Spleen (tissue), 11 donors: ENCODE measurements at regions not wholly inside any gene's neighbourhood (a gene's known extent, or its start where the extent isn't known, plus 50 kb on each side); places are given as distances from the start of the nearest gene placed in this dataset.

Experiments used
- DNase-seq: peaks from one replicate; pipeline ENCODE4 v3.0.0-alpha.2; 2020
- H3K27ac ChIP-seq, 8 donors: fragments of 200-600 bp; sonication (generic) in 7 of 8; 1 replicate in 4 of 8; 2 replicates in 4 of 8; pipeline versions ENCODE4 v1.5.0 to v1.8.0; 2016 to 2021; ENCODE audit warnings: inconsistent platforms in 4 of 8, mild to moderate bottlenecking in 4 of 8, moderate library complexity in 1 of 8
- H3K27me3 ChIP-seq, 7 donors: fragments of 200-600 bp; sonication (generic) in 6 of 7; replicated peaks in 1 of 7; 1 replicate in 4 of 7; 2 replicates in 3 of 7; pipeline versions ENCODE4 v1.5.0 to v1.8.0; 2016 to 2021; ENCODE audit warnings: inconsistent platforms in 3 of 7, mild to moderate bottlenecking in 1 of 7
- H3K36me3 ChIP-seq, 6 donors: fragments of 200-600 bp; sonication (generic) in 5 of 6; 1 replicate in 4 of 6; 2 replicates in 2 of 6; pipeline versions ENCODE4 v1.5.0 to v1.8.0; 2016 to 2021; ENCODE audit warnings: inconsistent platforms in 2 of 6
- H3K4me1 ChIP-seq, 6 donors: fragments of 200-600 bp; sonication (generic) in 5 of 6; 1 replicate in 3 of 6; 2 replicates in 3 of 6; pipeline versions ENCODE4 v1.5.0 to v1.8.0; 2016 to 2021; ENCODE audit warnings: inconsistent platforms in 3 of 6
- H3K4me3 ChIP-seq, 8 donors: fragments of 200-600 bp; sonication (generic) in 7 of 8; 1 replicate in 4 of 8; 2 replicates in 4 of 8; pipeline versions ENCODE4 v1.5.0 to v1.8.0; 2016 to 2021; ENCODE audit warnings: inconsistent platforms in 4 of 8, mild to moderate bottlenecking in 4 of 8, moderate library complexity in 2 of 8
- H3K9me3 ChIP-seq, 8 donors: fragments of 200-600 bp; sonication (generic) in 7 of 8; 1 replicate in 4 of 8; 2 replicates in 4 of 8; pipeline versions ENCODE4 v1.5.0 to v1.8.0; 2016 to 2021; ENCODE audit warnings: inconsistent platforms in 4 of 8
- CTCF ChIP-seq, 11 experiments: fragments of 200-600 bp in 7 of 11; fragments of 450-650 bp in 4 of 11; sonication (generic) in 4 of 11; IDR thresholded peaks in 8 of 11; conservative IDR thresholded peaks in 3 of 11; 1 replicate in 7 of 11; 2 replicates in 4 of 11; pipeline versions ENCODE4 v1.4.0 to v1.8.0; 2016 to 2021; ENCODE audit warnings: antibody characterized with exemption in 11 of 11, inconsistent platforms in 4 of 11, mild to moderate bottlenecking in 1 of 11
- POLR2A ChIP-seq, 3 donors: fragments of 450-650 bp; IDR thresholded peaks; one replicate each; pipeline ENCODE4 v1.5.1; 2017; ENCODE audit warnings: antibody characterized with exemption in 3 of 3, mild to moderate bottlenecking in 1 of 3
- POLR2AphosphoS5 ChIP-seq, 3 donors: sonication (generic); formaldehyde crosslinking; IDR thresholded peaks; one replicate each; pipeline ENCODE4 v1.5.1; 2017; ENCODE audit warnings: antibody characterized with exemption in 3 of 3
- WGBS, 5 donors: extraction: QIAGEN DNeasy Blood & Tissue Kit in 3 of 5; methylation state at CpG; one replicate each; pipeline versions ENCODE4 v1.1.5 to v1.1.7; 2013 to 2018; 5-methylcytosine and 5-hydroxymethylcytosine counted together
- intact Hi-C: fragments of 100-400 bp; cut with DNase I; formaldehyde crosslinking; loops from one replicate; pipeline ENCODE4 v1.15.0; 2023; ENCODE audit warnings: low total_unique reads
- donor health status: healthy with polysubstance abuse.
- donor health status: DM: no; HTN: no; CAD: no; lungs with moderate emphysema.
- donor health status: DM: no; HTN: no; CAD: no.
- donor health status: Bipolar disorder and iron deficiency.
- donor health status: healthy.
- donor health status: DM: no; HTN: no; CAD: no.
- donor health status: DM: yes; HTN: yes; CAD: no.

GRCh38 chr11:23679041-23679440, 817.8 kb upstream of the LUZP2 start:
- H3K27ac ChIP-seq, result no peak overlapping the region
- no peak overlapping the region for H3K4me3 ChIP-seq
- peaks cover 0 to 11% (median 0%) of the 10 kb centered on the region in 8 donors for H3K9me3 ChIP-seq
- intact Hi-C loops, result loop anchor here (10.0 kb wide), 1 partner anchor 64 kb away; no protein-coding TSS in a partner anchor
- H3K27me3 ChIP-seq, result no peaks in the 10 kb centered on the region
- TF ChIP-seq POLR2AphosphoS5 (IDR thresholded peaks at IDR 0.05) (no peak), CTCF (IDR thresholded peaks at IDR 0.05 in 8 of 11, conservative IDR thresholded peaks at IDR 0.05 in 3 of 11) (no peak), POLR2A (IDR thresholded peaks at IDR 0.05) (no peak)
- DNase-seq, result peak; percentile 64
- no peaks in the 10 kb centered on the region for H3K4me1 ChIP-seq
- H3K36me3 ChIP-seq, result no peaks in the 10 kb centered on the region
- WGBS, 5 donors, result 38 to 89% (median 81%) methylated on average over 1 of the region's 1 CpG

- Histone ChIP-seq H3K36me3 (no peaks in the 10 kb centered on the region), H3K9me3 (peaks cover 0 to 11% (median 0%) of the 10 kb centered on the region in 8 donors), H3K27ac (no peak overlapping the region), H3K27me3 (no peaks in the 10 kb centered on the region), H3K4me1 (no peaks in the 10 kb centered on the region), H3K4me3 (no peak overlapping the region)
- TF ChIP-seq CTCF (IDR thresholded peaks at IDR 0.05 in 8 of 11, conservative IDR thresholded peaks at IDR 0.05 in 3 of 11) (no peak), POLR2A (IDR thresholded peaks at IDR 0.05) (no peak), POLR2AphosphoS5 (IDR thresholded peaks at IDR 0.05) (no peak)
- 81 to 88% (median 86%) methylated on average over 10 of the region's 10 CpGs for WGBS, 5 donors
- peak; percentile 54 for DNase-seq
- intact Hi-C loops, result loop anchor here (10.0 kb wide), 1 partner anchor 65 kb away; no protein-coding TSS in a partner anchor
These were observed 816.9 kb upstream of the LUZP2 start for GRCh38 chr11:23679981-23680380.

- intact Hi-C loops, result no loop called here
- 83 to 93% (median 88%) methylated on average over 9 to 20 of the region's 20 CpGs for WGBS, 5 donors
- peak; percentile 62 for DNase-seq
- peaks cover 0 to 11% (median 0%) of the 10 kb centered on the region in 8 donors for H3K9me3 ChIP-seq
- H3K4me1 ChIP-seq, result no peaks in the 10 kb centered on the region
- no peak overlapping the region for H3K4me3 ChIP-seq
- no peak for TF ChIP-seq CTCF (IDR thresholded peaks at IDR 0.05 in 8 of 11, conservative IDR thresholded peaks at IDR 0.05 in 3 of 11)
- no peak for TF ChIP-seq POLR2AphosphoS5 (IDR thresholded peaks at IDR 0.05)
- no peaks in the 10 kb centered on the region for H3K27me3 ChIP-seq
- no peaks in the 10 kb centered on the region for H3K36me3 ChIP-seq
- no peak overlapping the region for H3K27ac ChIP-seq
These were observed 816.2 kb upstream of the LUZP2 start for GRCh38 chr11:23680488-23681230.

GRCh38 chr11:23684701-23685100, 812.2 kb upstream of the LUZP2 start:
- H3K36me3 ChIP-seq, result no peaks in the 10 kb centered on the region
- TF ChIP-seq POLR2AphosphoS5 (IDR thresholded peaks at IDR 0.05), result no peak
- no peak for TF ChIP-seq CTCF (IDR thresholded peaks at IDR 0.05 in 8 of 11, conservative IDR thresholded peaks at IDR 0.05 in 3 of 11)
- TF ChIP-seq POLR2A (IDR thresholded peaks at IDR 0.05), result no peak
- H3K27ac ChIP-seq, result no peak overlapping the region
- no peak for DNase-seq
- H3K9me3 ChIP-seq, result peaks cover 0 to 11% (median 0%) of the 10 kb centered on the region in 8 donors
- H3K4me1 ChIP-seq, result no peaks in the 10 kb centered on the region
- intact Hi-C loops, result no loop called here
- 66 to 86% (median 73%) methylated on average over 2 of the region's 2 CpGs for WGBS, 5 donors
- H3K4me3 ChIP-seq, result no peak overlapping the region
- H3K27me3 ChIP-seq, result no peaks in the 10 kb centered on the region
